ENCODE measurements at regions not wholly inside any gene's neighbourhood (a gene's known extent, or its start where the extent isn't known, plus 50 kb on each side); places are given as distances from the start of the nearest gene placed in this dataset.
A peak's percentile ranks its signal among the peaks of the same experiment; 100 is the strongest.

DNA sequence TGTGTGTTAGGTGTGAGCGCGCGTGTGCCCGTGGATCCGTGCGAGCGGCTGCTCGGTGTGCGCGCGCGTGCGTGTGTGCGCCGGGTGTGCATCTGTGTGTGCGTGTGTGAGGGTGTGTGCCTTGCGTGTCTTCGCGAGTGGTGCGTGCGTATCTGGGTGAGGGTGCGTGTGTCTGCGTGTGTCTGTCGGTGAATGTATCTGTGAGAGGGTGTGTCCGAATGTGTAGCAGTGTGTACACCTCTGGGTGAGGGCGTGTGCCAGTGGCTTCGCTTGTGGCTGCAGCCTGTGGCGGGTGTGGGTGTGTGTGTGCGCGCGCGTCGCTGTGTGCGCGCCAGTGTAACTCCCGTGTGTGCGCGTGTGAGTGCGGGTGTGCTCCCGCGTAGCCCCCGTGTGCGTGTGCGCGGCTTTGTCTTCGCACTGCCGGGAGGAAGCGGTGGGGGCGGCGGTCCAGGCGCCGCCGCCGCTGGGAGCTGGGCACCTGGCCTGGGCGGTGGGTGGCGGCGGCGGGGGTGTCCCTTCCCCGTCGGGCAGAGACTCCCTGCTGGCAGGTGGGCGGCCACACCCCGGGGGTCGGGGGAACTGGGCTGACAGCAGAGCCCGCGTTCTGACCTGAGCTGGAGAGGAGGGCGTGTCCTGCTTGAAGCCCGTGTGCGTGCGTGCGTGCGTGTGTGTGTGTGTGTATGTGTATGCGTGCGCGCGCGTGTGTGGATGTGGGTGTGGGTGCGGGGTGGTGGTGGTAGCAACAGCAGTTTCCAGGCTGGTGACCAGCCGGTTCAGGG, 61.3 kb upstream of the EPB41L1 start:
- Histone ChIP-seq H3K27ac (ENCODE audit: low read length) (no peak overlapping the region), H3K4me1 (ENCODE audit: control insufficient read depth, insufficient read depth, low read length) (peaks cover 12% of the 10 kb centered on the region), H3K4me3 (ENCODE audit: low read length) (peak overlapping the region; percentile 39; the same call in 1 of the 2 replicates), H3K9me3 (ENCODE audit: control insufficient read depth, insufficient read depth, low read length) (no peaks in the 10 kb centered on the region), H3K36me3 (ENCODE audit: control insufficient read depth, insufficient read depth, low read length) (no peaks in the 10 kb centered on the region), H3K27me3 (ENCODE audit: control insufficient read depth, insufficient read depth, low read length) (peaks cover 47% of the 10 kb centered on the region)
- WGBS (ENCODE audit: insufficient coverage, insufficient read length): no CpG with 5 or more reads among the region's 78 CpGs
- no peak for DNase-seq (ENCODE audit: low read depth, low spot score)

DNA sequence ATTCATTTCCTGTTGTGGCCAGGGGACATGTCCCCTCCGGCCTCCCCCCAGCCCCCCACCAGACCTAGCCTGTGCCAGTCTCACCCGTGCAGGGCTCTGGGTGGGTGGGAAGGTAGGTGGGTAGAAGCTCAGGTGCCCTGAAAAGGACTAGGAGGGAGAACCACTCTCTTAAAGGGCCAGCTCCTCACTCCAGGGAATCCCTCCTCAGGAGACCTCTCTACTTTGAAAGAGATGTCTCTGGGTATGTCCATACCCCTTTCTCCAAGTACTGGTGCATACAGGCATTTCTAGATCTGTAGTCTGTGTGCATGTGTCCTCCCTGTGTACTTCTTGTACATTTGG, 60.8 kb upstream of the EPB41L1 start:
- H3K9me3 ChIP-seq (ENCODE audit: control insufficient read depth, insufficient read depth, low read length): no peaks in the 10 kb centered on the region
- no peak overlapping the region for H3K27ac ChIP-seq (ENCODE audit: low read length)
- H3K36me3 ChIP-seq (ENCODE audit: control insufficient read depth, insufficient read depth, low read length): no peaks in the 10 kb centered on the region
- H3K4me3 ChIP-seq (ENCODE audit: low read length): no peak overlapping the region; the same call in 1 of the 2 replicates
- H3K27me3 ChIP-seq (ENCODE audit: control insufficient read depth, insufficient read depth, low read length): peaks cover 52% of the 10 kb centered on the region
- no peak for DNase-seq (ENCODE audit: low read depth, low spot score)
- peaks cover 13% of the 10 kb centered on the region for H3K4me1 ChIP-seq (ENCODE audit: control insufficient read depth, insufficient read depth, low read length)
- no CpG with 5 or more reads among the region's 2 CpGs for WGBS (ENCODE audit: insufficient coverage, insufficient read length)

DNA sequence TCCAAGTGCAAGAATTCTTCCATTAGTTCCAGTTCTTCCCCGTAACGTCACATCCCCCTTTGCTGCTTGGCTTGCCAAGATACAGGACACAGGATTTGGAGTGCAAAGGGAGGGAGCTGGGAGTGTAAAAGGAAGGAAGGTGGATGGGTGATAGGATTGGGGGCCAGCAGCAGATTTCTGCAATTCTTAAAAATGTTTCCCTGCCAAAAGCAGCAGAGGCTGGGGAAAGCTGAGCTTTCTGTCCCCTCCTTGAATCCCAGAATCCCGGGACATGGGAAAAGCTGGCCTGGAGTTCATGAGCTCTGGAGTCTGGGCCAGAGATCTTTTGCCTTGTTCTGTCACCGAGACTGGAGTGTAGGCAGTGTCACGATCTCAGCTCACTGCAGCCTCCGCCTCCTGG, 60.0 kb upstream of the EPB41L1 start:
- no peak for DNase-seq (ENCODE audit: low read depth, low spot score)
- Histone ChIP-seq H3K4me1 (ENCODE audit: control insufficient read depth, insufficient read depth, low read length) (peaks cover 13% of the 10 kb centered on the region), H3K36me3 (ENCODE audit: control insufficient read depth, insufficient read depth, low read length) (no peaks in the 10 kb centered on the region), H3K9me3 (ENCODE audit: control insufficient read depth, insufficient read depth, low read length) (no peaks in the 10 kb centered on the region), H3K27me3 (ENCODE audit: control insufficient read depth, insufficient read depth, low read length) (peaks cover 57% of the 10 kb centered on the region), H3K27ac (ENCODE audit: low read length) (no peak overlapping the region), H3K4me3 (ENCODE audit: low read length) (no peak overlapping the region)
- WGBS (ENCODE audit: insufficient coverage, insufficient read length): no CpG with 5 or more reads among the region's 6 CpGs

DNA sequence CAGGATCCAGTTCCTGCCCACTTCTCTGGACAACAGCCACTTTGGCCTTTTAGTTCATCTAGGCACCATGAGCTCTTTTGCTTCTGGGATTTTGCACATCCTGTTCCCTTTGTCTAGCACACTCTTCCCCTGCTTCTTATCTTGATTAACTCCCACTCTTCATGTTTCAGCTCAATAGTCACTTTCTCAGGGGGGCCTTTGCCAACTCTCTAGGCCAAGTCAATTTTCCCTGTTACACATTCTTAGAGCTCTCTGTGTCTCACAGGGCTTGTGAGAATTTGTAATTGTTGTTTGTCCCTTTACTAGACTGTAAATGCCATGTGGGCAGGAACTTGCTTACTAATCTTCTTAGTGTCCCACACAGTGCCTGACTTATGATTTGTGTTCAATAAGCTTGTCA, 58.1 kb upstream of the EPB41L1 start:
- Histone ChIP-seq H3K9me3 (ENCODE audit: control insufficient read depth, insufficient read depth, low read length) (no peaks in the 10 kb centered on the region), H3K27me3 (ENCODE audit: control insufficient read depth, insufficient read depth, low read length) (peaks cover 68% of the 10 kb centered on the region), H3K27ac (ENCODE audit: low read length) (no peak overlapping the region), H3K4me3 (ENCODE audit: low read length) (no peak overlapping the region), H3K36me3 (ENCODE audit: control insufficient read depth, insufficient read depth, low read length) (no peaks in the 10 kb centered on the region), H3K4me1 (ENCODE audit: control insufficient read depth, insufficient read depth, low read length) (peaks cover 13% of the 10 kb centered on the region)
- DNase-seq (ENCODE audit: low read depth, low spot score): no peak

DNA sequence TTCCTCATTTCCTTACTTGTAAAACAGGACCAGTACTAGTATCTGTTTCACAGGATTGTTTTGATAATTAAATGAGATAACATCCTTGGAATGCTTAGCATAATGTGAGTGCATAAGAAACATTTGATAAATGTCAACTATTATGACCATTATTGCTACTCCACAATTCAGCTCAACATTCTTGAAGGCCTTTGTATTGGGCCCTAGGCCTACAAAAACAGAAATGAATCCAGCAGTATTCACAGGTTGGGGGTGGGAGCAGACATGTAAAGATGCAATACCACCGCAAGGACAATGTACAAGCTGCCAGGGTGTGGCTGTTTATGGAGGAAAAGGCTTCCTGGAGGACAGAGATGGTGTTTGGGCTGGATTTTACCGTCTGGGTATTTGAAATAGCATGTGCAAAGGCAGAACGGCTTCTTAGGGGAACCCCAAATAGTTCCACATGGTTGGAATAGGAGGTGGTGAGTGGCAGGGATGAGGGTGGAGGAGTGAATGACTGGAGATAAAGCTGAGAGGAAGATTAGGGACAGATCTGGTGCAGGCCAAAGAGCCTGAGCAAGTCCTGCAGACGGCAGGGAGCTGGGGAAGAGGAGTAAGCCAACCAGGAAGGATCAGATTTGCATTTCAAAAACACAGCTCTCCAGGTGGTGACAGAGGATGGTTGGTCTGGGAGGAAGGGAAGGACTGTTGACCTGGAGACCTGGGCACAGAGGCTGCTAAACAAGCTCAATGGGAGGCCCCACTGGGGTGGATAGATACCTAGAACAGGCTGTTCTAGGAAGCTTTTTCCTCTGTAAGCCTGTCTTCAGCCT, 57.0 kb upstream of the EPB41L1 start:
- H3K27ac ChIP-seq (ENCODE audit: low read length): no peak overlapping the region
- no peaks in the 10 kb centered on the region for H3K9me3 ChIP-seq (ENCODE audit: control insufficient read depth, insufficient read depth, low read length)
- no peaks in the 10 kb centered on the region for H3K36me3 ChIP-seq (ENCODE audit: control insufficient read depth, insufficient read depth, low read length)
- peaks cover 67% of the 10 kb centered on the region for H3K27me3 ChIP-seq (ENCODE audit: control insufficient read depth, insufficient read depth, low read length)
- no peak overlapping the region for H3K4me3 ChIP-seq (ENCODE audit: low read length)
- peak; percentile 84 for DNase-seq (ENCODE audit: low read depth, low spot score)
- H3K4me1 ChIP-seq (ENCODE audit: control insufficient read depth, insufficient read depth, low read length): peaks cover 13% of the 10 kb centered on the region
- WGBS (ENCODE audit: insufficient coverage, insufficient read length): no CpG with 5 or more reads among the region's 4 CpGs

DNA sequence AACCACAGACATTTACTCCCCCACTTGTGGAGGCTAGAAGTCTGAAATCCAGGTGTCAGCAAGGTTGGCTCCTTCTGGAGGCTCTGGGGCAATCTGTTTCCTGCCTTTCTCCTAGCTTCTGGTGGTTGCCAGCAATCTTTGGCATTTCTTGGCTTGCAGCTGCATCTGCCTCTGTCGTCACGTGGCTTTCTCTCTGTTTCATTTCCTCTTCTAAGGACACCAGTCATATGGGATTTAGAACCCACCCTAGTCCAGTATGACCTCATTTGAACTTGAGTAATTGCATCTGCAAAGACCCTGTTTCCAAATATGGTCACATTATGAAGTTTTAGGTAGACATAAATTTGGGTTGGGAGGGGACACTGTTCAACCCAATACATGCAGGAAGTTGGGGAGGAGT, 56.2 kb upstream of the EPB41L1 start:
- Histone ChIP-seq H3K4me1 (ENCODE audit: control insufficient read depth, insufficient read depth, low read length) (peaks cover 8% of the 10 kb centered on the region), H3K27ac (ENCODE audit: low read length) (no peak overlapping the region), H3K9me3 (ENCODE audit: control insufficient read depth, insufficient read depth, low read length) (no peaks in the 10 kb centered on the region), H3K36me3 (ENCODE audit: control insufficient read depth, insufficient read depth, low read length) (no peaks in the 10 kb centered on the region), H3K27me3 (ENCODE audit: control insufficient read depth, insufficient read depth, low read length) (peaks cover 60% of the 10 kb centered on the region), H3K4me3 (ENCODE audit: low read length) (no peak overlapping the region)
- WGBS (ENCODE audit: insufficient coverage, insufficient read length): no CpG with 5 or more reads among the region's 2 CpGs
- no peak for DNase-seq (ENCODE audit: low read depth, low spot score)

DNA sequence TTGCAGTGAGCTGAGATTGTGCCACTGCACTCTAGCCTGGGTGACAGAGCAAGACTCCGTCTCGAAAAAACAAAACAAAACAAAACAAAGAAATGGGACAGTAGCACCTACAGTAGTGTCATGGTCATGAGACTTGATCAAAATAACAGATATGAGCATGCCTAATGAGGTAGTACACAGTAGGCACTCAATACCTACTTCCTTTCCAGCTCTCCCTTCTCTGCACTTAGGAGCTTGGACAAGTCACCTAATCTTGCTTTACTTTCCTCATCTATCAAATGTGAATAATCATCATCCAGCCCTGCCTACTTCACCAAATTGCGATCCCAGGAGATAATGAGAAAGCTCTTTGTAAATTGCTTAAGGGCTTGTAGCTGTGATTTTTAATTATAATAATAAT, 55.4 kb upstream of the EPB41L1 start:
- Histone ChIP-seq H3K27ac (ENCODE audit: low read length) (no peak overlapping the region), H3K4me3 (ENCODE audit: low read length) (no peak overlapping the region), H3K27me3 (ENCODE audit: control insufficient read depth, insufficient read depth, low read length) (peaks cover 52% of the 10 kb centered on the region), H3K9me3 (ENCODE audit: control insufficient read depth, insufficient read depth, low read length) (no peaks in the 10 kb centered on the region), H3K4me1 (ENCODE audit: control insufficient read depth, insufficient read depth, low read length) (peaks cover 5% of the 10 kb centered on the region), H3K36me3 (ENCODE audit: control insufficient read depth, insufficient read depth, low read length) (no peaks in the 10 kb centered on the region)
- DNase-seq (ENCODE audit: low read depth, low spot score): no peak
- WGBS (ENCODE audit: insufficient coverage, insufficient read length): no CpG with 5 or more reads among the region's 3 CpGs

DNA sequence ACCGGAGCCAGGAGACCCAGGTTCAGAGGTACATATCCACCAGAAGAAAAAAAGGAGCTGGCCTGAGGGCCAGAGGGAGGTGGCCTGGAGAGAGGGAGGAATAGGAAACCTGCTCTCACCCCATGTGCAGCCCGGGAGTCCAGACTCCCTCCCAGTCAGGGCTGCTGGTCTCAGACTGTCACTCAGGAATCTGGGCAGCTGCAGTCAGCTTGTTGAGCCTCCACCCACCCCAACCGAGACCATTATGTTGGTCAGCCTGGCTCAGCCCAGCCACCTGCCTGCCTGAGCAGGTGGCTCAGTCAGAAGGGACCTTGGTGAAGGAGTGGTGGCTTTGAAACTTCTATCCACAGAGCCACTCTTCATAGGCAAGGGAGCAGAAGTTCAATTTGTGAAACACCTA, 53.3 kb upstream of the EPB41L1 start:
- Histone ChIP-seq H3K27me3 (ENCODE audit: control insufficient read depth, insufficient read depth, low read length) (peaks cover 37% of the 10 kb centered on the region), H3K36me3 (ENCODE audit: control insufficient read depth, insufficient read depth, low read length) (no peaks in the 10 kb centered on the region), H3K4me1 (ENCODE audit: control insufficient read depth, insufficient read depth, low read length) (peaks cover 6% of the 10 kb centered on the region), H3K27ac (ENCODE audit: low read length) (no peak overlapping the region), H3K4me3 (ENCODE audit: low read length) (no peak overlapping the region), H3K9me3 (ENCODE audit: control insufficient read depth, insufficient read depth, low read length) (no peaks in the 10 kb centered on the region)
- DNase-seq (ENCODE audit: low read depth, low spot score): no peak
- WGBS (ENCODE audit: insufficient coverage, insufficient read length): no CpG with 5 or more reads among the region's 3 CpGs

DNA sequence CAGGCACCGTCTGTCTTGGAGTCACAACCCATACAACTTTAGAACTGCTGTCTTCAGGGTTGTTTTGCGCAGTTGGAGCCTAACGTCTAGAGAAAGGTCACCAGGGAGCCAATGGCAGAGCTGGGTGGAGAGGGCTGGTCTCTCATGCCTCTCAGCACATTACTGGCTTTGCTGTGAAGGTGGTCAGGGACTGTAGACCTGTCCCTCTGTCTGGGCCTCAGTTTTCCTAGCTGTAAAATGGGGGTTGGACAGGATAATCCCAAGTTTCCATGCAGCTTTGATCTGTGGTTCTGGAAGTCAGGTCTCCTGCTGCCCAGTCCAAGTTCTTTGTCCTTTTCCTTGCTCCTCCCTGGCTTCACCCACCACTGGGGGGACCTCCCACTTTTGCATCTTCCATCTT, 52.2 kb upstream of the EPB41L1 start:
- no peak overlapping the region for H3K27ac ChIP-seq (ENCODE audit: low read length)
- DNase-seq (ENCODE audit: low read depth, low spot score): no peak
- no peaks in the 10 kb centered on the region for H3K9me3 ChIP-seq (ENCODE audit: control insufficient read depth, insufficient read depth, low read length)
- no peak overlapping the region for H3K4me3 ChIP-seq (ENCODE audit: low read length)
- H3K4me1 ChIP-seq (ENCODE audit: control insufficient read depth, insufficient read depth, low read length): peaks cover 6% of the 10 kb centered on the region
- peaks cover 27% of the 10 kb centered on the region for H3K27me3 ChIP-seq (ENCODE audit: control insufficient read depth, insufficient read depth, low read length)
- no CpG with 5 or more reads among the region's 3 CpGs for WGBS (ENCODE audit: insufficient coverage, insufficient read length)
- no peaks in the 10 kb centered on the region for H3K36me3 ChIP-seq (ENCODE audit: control insufficient read depth, insufficient read depth, low read length)

DNA sequence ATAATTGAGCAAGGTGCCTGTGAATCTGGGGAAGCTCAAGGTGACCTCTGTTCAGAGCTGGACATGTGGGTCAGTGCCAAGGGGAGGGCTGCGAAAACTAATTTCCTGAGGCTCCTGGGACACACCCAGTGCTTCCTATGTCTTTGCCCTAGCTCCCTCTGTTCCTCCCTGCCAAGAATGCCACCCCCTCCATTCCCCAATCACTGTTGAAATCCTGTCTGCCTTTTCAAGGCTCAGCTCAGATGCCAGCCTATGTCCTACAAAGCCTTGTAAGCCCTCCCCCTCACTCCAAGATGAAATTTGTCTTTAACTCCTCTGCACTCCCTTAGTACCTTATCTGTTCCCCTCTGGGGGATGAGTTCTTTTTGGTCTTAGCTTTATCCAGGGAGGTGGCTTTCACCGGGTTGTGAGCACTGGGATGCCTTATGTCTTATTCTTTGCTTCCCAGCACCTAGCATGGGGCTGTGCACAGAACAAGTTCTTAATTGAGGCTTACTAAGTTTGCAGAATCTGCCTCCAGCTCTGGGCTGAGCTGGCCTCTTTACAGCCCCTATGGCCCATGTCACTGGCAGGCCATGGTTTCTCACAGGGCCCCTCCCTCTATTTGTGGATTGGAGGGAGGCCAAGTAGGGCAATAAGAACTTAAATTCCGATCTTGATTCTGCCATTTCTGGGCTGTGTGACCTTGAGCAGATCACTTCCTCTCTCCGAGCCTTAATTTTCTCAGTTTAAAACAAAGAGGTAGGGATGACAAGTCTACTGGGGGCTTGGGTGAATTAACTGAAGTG, 51.5 kb upstream of the EPB41L1 start:
- H3K4me3 ChIP-seq (ENCODE audit: low read length): no peak overlapping the region
- peaks cover 4% of the 10 kb centered on the region; the same call in 1 of the 2 replicates for H3K4me1 ChIP-seq (ENCODE audit: control insufficient read depth, insufficient read depth, low read length)
- no CpG with 5 or more reads among the region's 4 CpGs for WGBS (ENCODE audit: insufficient coverage, insufficient read length)
- H3K9me3 ChIP-seq (ENCODE audit: control insufficient read depth, insufficient read depth, low read length): no peaks in the 10 kb centered on the region
- no peak for DNase-seq (ENCODE audit: low read depth, low spot score)
- no peak overlapping the region for H3K27ac ChIP-seq (ENCODE audit: low read length)
- H3K36me3 ChIP-seq (ENCODE audit: control insufficient read depth, insufficient read depth, low read length): no peaks in the 10 kb centered on the region
- H3K27me3 ChIP-seq (ENCODE audit: control insufficient read depth, insufficient read depth, low read length): peaks cover 24% of the 10 kb centered on the region

Measured in iPS DF 6.9 (cell line).